Renal cortical epithelial cell (primary cell): ENCODE measurements at regions not wholly inside any gene's neighbourhood (a gene's known extent, or its start where the extent isn't known, plus 50 kb on each side); places are given as distances from the start of the nearest gene placed in this dataset.
"Not testable (repeated sequence)": the region's sequence is repeated elsewhere in the genome, so short reads cannot be mapped to it uniquely, and the experiment has no call there.

Experiments used
- DNase-seq: peaks from one replicate; pipeline ENCODE4 v3.0.0-alpha.2; 2011; ENCODE audit warnings: low read depth

DNA sequence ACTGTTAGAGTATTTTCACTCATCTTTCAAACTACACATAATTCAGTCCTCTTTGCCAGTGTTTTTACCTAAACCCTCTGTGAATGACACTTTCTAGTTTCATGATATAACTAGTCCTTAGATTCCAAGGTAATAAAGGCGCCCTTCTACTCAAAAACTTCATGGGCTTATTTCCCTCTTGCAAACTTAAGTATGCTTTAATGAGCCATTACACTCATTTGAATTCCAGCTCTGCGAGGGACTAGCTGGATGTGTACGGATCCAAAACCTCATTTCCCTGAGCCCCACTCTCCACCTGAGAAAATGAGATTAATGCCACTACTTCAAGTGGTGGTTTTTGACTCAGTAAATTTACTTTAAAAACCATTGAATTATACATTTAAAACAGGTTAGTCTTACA lies 141.1 kb downstream of the NDUFA12 start:
- DNase-seq, result no peak

DNA sequence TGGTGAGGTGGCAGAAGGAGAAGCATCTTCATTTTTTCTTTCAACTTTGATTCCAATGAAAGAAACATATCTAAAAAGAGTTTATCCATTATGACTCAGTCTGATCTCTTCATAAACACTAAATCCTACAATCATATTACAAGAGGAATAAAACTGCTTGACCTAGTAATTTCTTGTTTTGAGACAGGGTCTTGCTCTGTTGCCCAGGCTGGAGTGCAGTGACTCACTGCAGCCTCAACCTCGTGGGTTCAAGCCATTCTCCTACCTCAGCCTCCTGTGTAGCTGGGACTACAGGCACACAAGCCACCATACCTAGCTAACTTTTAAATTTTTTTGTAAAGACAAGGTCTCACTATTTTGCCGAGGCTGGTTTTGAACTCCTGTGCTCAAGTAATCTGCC lies 147.2 kb downstream of the NDUFA12 start:
- DNase-seq, result no peak

DNA sequence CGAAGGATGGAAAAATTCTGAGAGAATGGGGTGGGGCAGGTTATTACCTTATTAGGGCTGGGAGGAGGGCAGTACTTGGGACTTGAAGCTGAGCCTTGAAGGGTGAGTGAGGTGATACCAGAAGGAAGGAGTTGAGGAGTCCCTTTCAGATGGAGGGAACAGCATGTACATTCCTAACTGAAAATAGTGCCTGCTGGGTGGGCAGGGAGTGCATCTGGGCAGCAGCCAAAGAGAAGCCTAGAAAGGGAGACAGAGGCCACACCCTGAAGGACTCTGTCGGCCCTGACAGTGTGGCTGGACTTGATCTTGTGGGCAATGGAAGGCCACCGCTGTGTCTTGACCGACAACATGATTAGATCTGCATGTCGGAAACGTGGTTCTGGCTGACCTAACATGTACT lies 147.6 kb downstream of the NDUFA12 start:
- DNase-seq, result no peak

DNA sequence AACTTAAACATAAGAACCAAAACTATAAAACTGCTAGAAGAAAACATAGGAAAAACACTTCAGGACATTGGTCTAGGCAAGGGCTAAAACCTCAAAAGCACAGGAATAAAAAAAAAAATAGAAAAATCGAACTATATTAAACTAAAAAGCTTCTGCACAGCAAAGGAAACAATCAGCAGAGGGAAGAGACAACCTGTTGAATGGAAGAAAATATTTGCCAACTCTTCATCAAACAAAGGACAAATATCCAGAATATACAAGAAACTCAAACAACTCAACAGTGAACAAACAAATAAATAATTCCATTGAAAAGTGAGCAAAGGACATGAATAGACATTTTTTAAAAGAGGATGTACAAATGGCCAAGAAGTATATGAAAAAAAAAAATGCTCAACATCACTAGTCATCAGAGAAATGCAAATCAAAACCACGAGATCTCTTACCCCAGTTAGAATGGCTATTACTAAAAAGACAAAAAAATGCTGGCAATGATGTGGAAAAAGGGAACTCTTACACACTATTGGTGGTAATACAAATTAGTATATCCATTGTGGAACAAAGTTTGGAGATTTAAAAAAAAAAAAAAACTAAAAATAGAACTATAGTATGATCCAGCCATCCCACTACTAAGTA lies 152.0 kb downstream of the NDUFA12 start:
- peak; percentile 7 for DNase-seq

DNA sequence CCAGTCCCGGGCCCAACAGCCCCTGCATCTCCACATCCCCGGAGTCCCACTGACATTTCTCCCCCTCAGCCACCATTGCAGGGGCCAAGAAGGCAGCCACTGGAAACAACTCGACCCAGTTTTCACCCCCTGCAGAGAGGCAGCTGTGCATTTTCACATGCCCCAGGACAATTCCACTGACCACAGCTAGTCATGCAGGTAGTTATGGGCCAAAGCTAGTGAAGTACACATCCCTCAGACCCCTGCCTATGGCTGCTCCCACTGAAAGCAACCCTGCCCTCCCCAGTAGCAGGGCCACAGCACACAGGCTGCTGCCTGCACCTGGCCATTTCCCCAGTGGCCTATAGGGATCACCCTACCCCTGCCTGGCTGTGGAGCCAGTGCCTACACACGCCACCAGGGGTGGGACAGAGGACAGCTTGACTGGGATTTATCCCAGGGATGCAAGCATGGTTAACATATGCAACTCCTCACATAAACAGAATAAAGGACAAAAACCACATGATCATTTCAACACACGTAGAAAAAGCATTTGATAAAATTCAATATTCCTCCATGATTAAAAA lies 154.0 kb downstream of the NDUFA12 start:
- DNase-seq, result peak; percentile 42

DNA sequence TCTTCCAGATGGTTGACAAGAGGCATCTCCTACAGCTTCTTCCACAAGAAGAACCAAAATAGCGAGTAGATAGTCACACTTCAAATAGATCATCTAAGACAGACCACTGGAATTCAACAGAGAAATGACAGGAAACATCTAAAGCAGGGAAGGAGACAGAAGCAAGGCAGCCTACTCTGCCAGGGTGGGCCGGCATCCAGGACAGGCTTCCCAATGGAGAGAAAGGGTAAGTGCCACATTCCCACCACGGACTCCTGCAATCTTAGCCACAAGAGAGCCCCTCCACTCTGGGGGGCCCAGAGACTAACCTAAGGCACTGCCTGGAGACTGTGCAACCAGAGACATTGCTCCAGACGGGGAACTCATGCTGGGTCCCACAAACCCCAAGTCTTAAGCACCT lies 154.5 kb downstream of the NDUFA12 start:
- no peak for DNase-seq

DNA sequence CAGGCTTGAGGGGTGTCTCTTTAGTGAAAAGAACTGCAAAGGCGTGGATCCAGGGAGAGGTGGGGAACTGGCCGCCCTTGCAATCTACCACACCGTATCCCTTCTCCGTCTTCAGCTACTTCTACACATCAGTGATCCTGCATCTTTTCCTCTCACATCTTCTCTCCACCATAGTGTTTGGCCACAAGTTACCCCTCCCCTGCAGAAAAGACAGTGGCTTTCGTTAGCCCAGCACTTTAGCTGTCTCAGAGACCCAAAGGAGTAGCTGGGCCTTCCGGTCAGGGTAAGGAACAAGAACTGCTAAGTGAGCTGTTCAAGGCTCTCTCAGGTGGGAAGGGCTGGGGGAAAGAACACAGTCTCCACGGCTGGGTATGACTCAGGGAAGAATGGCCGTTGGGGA lies 158.4 kb downstream of the NDUFA12 start:
- DNase-seq, result no peak

DNA sequence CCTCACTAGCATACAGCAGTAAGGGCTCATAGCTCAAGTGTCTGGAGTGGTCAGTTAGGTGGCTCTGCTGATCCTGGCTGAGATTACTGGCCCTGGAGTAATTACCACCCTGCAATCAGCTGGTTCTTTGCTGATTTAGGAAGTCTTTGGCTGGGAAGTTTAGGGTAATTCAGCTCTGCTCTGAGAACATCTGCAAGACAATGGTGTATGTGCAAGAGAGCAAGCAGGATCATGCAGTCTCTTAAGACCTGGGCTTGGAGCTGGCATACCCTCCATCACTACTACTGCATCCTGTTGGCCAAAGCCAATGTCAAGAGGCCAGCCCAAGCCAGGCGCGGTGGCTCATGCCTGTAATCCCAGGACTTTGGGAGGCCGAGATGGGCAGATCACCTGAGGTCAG lies 159.0 kb downstream of the NDUFA12 start:
- no peak for DNase-seq

DNA sequence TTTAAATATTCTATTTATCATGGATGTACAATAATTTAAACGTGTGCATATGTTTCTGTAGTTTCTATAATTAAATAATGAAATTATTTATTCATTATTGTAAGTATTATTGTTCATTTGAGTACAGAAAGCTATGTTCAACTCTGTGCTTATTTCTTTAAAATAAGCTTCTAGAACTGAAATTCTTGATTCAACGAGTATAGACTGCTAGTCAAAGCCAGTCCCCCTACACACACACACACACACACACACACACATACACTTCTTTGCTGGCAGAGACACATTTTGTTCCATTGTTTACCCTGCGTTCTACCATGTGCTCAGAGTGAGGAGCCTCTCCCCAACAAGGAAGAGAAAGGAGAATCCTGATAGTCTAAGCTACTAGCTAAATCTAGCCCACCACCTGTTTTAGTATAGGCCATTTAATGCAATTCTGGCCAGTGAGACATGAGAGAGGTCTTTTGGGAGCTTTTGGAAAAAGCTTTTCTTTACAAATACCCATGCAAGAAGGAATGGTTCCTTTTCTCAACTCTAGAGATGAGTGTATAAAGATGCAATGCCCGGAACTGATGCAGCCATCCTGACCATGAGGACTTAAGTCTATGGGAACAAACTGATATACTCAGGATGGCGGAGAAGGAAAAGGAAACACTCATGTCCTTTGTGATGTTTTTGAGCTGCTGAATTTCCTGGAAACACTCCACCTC lies 161.4 kb downstream of the NDUFA12 start:
- no peak for DNase-seq

DNA sequence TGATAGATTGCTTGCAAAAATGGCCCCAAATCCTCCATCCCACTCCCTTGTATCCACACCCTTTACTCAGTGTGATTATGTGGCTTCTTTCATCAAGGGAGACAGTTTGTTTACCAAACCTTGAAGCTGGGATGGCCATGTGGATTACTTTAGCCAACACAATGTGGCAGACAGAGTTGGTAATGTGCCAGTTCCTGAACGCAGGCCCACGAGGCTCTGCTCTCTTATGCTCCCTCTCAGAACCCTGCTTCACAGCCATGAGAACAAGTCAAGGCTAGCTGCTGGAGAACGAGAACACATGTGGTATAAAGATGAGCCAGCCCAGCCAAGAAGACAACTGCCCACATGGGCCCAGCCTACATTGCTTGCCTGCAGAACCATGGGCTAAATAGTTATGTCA lies 162.3 kb downstream of the NDUFA12 start:
- no peak for DNase-seq

DNA sequence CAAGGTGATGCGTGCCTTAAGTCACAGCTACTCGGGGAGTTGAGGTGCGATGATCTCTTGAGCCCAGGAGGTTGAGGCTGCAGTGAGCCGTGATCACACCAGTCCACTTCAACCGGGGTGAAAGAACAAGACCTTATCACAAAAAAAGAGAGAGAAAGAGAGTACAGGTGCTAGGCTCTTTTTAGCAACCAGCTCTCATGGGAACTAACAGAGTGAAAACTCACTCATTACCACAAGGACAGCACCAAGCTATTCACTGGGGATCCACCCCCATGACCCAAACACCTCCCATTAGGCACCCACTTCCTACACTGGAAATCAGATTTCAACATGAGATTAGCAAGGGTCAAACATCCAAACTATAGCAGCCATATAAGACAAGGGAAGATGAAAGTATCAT lies 164.2 kb downstream of the NDUFA12 start:
- no peak for DNase-seq

DNA sequence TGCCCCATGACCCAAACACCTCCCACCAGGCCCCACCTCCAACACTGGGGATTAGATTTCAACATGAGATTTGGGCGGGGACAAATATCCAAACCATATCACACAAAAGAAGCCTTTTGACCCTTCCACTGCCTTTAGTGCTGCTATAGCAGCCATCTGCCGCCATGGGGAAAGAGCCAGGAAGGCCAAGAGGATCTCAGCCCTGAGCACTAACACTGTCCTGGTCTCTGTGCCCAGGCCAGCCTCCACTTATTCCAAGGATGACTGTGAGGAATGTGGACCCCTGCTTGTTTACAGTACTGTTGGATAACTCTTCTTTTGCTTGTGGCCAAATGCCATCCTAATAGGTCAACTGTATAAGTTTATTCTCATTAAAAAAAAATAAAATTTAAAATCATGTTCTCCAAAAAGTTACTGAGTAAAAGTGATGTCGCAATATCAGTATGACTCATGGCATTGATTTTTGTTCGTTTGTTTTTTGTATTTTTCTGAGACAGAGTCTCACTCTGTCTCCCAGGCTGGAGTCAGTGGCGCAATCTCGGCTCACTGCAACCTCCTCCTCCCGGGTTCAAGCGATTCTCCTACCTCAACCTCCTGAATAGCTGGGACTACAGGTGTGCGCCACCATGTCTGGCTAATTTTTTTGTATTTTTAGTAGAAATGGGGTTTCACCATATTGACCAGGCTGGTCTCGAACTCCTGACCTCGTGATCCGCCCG lies 166.4 kb downstream of the NDUFA12 start:
- DNase-seq, result peak; percentile 69

DNA sequence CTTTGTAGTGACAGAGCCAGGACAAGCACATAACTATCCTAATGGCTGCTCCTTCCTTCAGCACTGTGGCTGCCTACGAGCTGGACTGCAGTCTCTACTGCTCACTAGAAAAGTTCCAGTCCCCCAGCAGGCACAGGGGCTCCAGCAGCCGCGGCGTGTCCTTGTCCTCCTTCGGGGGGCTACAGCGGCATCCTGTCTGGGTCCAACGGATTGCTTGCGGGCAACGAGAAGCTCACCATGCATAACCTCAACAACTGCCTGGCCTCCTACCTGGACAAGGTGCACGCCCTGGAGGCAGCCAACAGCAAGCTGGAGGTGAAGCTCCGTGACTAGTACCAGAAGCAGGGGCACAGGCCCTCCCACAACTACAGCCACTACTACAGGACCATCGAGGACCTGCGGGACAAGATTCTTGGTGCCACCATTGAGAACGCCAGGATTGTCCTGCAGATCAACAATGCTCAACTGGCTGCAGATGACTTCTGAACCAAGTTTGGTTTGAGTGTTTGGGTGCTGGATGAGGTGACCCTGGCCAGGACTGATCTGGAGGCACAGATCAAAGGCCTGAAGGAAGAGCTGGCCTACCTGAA lies 169.4 kb downstream of the NDUFA12 start:
- DNase-seq, result no peak

DNA sequence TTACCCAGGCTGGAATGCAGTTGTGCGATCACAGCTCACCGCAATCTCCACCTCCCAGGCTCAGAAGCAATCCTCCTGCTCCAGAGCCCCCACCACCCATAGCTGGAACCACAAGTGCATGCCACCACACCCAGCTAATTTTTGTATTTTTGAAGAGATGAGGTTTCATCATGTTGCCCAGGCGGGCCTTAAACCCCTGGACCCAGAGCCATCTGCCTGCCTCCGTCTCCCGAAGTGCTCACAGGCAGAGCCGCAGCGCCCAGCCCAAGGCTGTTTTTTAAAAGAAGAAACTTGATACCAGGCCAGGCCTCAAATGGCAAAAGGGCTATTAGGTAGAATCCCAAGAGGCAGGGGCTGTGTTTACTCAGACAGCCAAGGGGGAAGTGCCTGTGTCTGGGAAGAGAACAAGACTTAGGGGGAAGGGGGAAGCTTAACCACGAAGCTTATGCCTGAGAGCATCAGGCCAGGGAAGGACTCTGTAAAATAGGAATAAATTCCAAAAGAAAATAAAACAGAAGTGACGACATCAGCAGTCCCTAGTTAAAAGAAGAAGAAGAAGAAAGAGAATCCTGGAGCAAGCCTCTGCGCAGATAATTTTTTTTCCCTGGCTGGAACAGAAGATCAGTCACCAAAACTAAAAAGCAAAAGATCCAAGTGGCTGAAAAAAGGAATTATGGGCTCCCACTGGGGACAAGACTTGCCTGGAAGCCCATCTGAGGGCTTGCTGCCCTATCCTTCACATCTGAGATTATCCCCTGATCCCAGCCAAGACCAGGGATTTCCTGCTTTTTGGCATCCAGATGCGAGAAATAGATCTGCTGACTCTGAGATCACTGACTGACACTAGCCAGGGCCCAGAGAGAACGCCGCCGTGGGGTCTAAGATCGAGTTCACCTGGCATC lies 170.5 kb downstream of the NDUFA12 start:
- peak; percentile 77 for DNase-seq

DNA sequence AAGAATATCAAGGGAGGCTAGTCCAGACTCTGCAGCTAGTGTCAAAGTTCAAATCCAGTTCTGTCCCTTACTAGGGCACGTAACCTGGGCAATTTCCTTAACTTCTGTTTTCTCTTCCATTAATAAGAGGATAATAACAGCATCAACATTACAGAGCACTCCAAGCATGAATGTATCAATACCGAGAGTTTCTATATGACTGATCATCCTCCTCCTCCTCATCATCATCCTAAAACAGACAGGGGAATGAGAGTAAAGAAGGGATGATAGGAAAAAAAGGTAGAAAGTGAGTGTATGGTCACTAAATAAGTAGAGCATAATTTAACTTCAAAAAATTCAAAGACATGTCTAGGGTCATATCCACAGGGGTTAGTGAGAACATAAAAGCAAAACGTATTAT lies 171.4 kb downstream of the NDUFA12 start:
- no peak for DNase-seq

DNA sequence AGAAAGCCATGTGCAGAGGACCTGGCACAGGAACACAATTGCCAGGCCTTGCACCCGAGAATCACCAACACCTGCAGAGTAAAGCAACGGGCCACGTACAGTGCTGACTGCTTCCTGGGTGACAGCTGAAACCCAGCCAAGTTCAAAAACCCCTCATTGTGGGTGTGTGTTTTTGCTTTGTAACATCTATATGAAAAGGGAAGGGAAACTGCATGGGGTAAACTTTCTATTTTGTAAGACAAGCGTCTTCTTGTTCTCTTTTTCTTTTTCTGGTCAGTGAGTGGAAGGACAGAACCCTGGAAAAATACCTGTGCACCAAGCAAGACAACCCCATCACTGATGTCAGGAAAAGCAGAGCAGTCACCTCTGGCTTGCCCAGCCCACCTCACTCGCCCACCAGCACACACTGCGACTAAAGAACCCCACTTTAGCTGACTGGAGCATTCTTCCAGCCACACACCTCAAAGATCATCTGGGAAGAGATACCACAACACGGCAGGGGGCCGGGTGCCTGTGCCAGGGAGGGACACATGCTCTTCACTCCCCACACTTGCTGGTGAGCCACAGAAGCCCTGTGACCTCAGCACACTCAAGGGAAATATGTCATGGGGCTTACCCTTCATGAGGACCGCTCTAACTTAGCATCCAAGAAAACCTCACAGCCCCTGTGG lies 172.3 kb downstream of the NDUFA12 start:
- no peak for DNase-seq

DNA sequence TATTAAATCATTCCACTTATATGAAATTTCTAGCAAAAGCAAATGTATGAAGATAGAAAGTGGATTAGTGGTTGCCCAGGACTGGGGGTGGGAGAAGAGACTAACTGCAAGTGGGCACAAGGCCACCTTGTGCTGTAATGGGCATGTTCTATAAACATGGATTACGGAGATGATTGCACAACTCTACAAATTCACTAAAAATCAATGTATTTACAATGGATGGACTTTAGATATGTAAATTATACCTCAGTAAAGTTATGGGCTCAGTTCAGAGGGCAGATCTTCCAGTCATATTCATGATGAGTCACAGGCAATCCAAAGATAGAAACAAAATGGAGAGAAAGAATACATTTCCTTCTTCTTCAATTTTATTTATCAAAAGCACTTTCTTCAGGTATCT lies 173.9 kb downstream of the NDUFA12 start:
- no peak for DNase-seq

DNA sequence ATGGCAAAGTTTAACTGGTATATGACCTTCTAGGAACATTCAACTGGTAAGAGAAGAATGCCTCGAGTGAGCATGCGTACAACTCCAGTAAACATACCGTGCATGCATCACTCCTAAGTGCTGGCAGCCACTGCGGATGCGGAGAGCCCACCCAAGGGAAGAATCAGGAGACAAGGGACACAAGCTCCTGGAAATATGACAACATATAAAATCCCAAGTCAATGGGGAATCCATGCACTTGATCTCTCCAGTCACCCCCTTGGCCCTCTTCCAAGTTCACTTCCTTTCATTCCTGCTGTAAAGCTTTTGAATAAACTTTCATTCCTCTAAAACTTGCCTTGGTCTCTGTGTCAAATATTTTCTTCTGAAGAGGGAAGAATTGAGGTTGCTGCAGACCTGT lies 168.7 kb upstream of the TMCC3 start:
- no peak for DNase-seq

DNA sequence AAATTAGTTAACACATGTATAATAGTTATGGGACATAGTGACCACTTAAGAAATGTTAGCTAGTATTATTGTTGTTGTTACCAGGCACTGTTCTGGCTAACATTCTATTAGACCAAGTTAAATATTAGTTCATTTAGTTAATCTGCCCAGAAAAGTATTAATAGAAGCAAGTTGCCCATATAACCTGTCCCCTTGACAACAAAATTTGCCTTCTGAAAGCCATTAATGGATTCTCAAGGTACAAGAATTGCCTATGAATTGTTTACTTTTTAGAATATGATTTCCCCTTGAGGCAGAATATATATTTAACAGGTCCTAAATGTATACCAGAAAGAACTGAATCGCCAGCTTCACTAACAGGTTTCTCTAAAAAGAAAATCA lies 167.3 kb upstream of the TMCC3 start:
- DNase-seq, result peak; percentile 14

DNA sequence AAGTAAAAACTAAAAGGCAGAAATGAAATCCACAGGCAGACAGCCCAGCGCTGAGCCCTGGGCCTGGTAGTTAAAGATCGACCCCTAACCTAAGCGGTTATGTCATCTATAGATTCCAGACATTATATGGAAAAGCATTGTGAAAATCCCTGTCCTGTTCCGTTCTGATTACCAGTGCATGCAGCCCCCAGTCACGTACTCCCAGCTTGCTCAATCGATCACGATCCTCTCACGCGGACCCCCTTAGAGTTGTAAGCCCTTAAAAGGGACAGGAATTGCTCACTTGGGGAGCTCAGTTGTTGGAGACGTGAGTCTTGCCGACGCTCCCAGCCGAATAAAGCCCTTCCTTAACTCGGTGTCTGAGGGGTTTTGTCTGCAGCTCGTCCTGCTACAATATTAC lies 166.8 kb upstream of the TMCC3 start:
- DNase-seq, result not testable (repeated sequence)

DNA sequence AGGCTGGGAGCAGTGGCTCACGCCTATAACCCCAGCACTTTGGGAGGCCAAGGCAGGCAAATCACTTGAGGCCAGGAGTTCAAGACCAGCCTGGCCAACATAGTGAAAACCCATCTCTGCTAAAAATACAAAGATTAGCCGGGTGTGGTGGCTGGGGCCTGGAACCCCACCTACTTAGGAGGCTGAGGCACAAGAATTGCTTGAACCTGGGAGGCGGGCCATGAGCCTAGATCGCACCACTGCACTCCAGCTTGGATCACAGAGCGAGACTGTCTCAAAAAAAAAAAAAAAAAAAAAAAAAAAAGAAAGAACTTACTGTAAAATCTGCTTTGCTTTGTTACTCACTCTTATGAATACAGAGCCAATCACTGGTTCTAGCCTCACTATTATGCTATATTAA lies 166.4 kb upstream of the TMCC3 start:
- not testable (repeated sequence) for DNase-seq
